G401.6 (cell line): ENCODE measurements at regions not wholly inside any gene's neighbourhood (a gene's known extent, or its start where the extent isn't known, plus 50 kb on each side); places are given as distances from the start of the nearest gene placed in this dataset.

Source experiments
- FAIRE-seq: peaks from 2 replicates; lab custom pipeline; 2012; peaks lifted over from hg19 to GRCh38; lab: Jason Lieb, UNC

DNA sequence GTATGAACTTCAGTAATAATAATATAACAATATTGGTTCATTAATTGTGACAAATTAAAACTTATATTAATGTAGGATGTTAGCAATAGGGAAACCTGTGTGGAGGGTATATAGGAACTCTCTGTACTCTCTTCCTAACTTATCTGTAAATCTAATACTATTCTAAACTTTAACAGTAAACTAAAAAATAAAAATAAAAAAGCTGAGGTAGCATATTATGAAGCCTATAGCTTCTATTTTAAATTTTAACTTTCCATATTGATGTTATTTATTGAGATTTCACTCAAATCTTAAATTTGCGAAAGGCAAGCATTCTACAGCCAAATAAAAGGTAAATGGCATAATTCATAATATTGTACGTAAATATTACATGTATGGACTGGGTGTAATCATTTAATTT lies 326.4 kb downstream of the MEI4 start:
- FAIRE-seq: no peak

DNA sequence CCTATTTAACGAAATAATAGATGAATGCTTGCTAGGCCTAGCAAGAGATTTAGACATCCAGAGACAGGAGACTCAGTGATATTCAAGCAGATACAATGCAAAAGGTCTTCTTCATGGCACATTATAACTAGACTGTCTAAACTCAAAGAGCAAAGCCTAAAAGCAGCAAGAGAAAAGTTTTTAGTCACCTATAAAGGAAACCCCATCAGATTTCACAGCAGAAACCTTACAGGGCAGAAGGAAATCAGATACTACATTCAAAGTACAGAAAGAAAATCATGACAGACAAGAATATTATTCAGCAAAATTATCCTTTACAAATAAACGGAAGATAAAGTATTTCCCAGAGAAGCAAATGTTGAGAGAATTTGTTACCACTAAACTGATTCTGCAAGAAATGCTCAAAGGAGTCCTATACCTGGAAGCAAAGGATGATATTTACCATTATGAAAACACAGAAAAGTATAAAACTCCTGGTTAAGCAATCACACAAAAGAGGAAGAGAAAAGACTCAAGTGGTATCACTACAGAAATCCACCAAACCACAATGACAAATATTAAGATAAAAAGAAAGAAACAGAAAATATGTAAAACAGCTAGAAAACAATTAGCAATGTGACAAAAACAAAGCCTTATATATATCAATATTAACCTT lies 333.7 kb downstream of the MEI4 start:
- no peak for FAIRE-seq

DNA sequence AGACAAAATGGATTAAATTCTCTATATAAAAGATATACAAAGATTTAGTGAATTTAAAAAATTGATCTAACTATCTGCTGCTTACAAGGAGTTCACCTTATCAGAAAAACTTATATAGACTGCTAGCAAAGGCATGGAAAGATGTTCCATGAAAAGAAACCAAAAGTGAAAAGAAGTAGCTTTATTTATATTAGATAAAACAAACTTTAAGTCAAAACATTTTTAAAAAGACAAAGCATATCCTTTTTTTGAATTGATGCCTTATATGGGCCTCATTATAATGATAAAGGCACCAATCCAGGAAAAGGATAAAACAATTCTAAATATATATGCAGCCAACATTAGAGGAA lies 334.2 kb downstream of the MEI4 start:
- no peak for FAIRE-seq

DNA sequence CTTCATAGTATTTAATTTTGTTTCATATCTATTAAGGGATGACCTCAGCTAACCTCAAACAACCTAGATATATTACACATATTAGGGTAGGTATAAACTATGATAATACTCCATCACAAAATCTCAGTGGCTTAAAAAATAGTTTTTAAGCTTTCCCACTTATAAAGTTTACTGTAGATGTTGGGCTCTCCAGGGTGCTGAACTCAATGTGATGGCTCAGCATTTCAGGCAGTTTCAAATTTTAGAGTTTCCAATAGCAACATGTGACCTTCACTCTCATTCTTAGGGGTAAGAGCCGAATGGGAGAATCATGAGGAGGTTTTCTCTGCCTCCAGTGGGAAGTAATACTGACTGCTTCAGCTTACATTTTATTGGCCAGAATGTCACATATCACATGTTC lies 357.3 kb downstream of the MEI4 start:
- no peak for FAIRE-seq

DNA sequence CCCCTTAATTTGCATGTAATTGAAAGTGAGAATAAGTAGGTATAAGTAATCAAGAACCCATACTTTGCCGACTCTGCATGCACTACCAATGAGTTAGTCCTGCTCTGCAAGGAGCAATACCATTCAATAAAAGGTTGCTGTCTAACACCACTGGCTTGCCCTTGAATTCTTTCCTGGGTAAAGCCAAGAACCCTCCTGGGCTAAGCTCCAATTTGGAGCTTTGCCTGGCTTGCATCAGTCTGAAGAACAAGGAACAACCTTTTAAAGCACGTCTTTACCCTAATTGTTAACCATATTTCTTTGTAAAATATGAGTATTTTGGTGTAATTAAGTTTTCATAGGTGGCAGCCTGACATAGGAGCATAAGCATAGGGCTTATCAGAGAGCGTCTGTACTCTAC lies 367.7 kb downstream of the MEI4 start:
- no peak for FAIRE-seq

DNA sequence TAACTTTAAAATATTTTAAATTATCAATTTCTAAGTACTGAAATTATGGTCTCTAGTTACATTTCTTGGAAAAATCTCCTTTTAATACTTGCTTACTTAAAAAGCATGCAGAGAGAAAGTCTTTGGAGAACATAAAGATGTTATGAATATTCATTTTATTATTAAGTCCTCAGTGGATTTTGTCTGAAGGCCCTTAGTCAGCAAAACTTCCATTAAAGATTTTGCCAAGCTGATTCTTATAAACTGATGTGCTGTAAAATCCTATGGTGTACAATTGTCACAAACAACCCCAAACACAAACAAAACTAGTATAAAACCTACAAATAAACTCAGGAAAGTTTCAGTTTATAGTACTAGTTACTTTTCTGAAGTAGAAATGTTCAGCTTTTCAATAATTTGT lies 372.7 kb downstream of the MEI4 start:
- no peak for FAIRE-seq

DNA sequence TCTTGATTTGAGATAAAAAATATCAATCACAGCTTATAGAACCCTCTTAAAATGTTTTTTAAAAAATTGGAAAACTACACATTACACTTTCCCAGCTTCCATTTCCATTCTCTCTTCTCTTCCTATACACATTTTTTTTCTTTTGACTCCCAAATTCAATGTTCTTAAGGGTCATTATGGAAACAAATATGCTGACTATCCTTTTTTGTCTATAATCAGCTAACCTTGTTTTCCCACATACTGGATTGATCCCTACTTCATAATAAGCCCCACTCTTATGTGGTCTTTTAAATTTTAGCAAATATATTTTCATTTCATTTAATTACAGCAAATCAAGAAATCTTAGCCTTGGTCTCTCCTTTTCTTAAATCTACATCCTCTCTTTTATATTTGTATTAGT lies 378.4 kb downstream of the MEI4 start:
- FAIRE-seq: no peak

DNA sequence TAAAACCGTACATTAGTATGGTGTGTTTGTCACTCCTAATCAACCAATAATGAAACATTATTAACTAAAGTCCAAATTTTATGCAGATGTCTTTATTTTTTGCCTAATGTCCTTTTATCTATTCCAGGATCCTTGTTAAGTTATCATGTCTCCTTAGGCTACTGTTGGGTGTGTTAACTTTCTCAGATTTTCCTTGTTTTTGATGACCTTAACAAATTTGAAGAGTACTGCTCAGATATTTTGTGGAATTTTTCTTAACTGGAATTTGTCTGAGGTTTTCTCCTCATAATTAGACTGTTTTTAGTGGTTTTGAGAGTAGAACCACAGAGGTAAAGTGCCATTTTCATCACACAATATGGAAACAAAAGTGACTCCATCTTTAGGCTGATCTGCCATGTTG lies 406.3 kb downstream of the MEI4 start:
- no peak for FAIRE-seq

DNA sequence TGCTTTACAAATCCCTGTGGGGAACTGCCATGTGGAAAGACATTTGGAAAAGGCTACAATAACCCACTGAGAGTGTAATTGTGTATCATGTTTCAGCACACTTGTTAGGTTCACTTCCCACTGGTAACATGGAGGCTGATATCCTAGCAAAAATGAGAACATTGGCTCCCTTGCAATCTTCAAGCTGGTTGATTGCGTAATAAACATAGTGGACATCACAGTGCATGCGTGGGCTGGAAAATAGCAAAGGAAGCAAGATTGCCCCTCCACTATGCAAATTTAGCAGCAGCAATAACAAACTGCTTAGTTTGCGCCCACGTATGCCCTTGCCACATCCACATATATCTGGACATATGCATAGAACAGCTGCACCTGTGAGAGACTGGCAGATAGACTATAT lies 410.2 kb downstream of the MEI4 start:
- no peak for FAIRE-seq

DNA sequence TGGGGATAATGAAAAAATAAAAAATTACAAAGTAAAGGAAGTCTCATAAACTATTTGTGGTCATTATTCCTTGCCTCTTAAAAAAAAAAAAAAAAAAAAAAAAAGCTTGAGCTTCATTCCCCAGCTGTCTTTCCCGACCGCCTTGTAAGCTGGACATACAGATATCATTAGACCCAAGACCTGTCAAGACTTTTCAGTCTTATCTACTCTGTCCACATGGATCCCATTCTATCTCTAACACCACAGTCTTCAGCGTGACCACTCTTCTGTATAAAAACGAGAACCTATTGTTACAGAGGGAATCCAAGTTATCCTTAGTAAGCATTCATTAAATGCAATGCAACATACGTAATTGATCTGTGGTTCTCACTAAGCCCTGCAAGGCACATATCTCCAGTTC lies 423.5 kb downstream of the MEI4 start:
- FAIRE-seq: no peak

DNA sequence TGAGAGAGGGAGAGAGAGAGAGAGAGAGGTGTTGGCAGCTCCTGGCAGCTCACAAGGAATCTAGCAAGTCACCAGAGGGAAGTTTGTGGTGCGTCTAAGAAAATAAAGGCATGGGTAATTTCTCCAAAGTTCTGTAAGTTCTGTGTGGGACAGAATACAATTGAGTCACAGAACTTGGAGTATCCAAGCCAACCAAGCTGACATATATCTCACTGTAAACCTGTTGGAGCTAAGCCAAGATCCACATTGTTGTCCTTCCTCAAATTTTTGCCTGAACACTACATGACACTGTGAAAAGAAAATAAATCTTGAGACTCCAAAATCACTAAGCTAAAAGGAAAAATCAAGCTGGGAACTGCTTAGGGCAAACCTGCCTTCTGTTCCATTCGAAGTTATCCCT lies 436.7 kb downstream of the MEI4 start:
- no peak for FAIRE-seq

DNA sequence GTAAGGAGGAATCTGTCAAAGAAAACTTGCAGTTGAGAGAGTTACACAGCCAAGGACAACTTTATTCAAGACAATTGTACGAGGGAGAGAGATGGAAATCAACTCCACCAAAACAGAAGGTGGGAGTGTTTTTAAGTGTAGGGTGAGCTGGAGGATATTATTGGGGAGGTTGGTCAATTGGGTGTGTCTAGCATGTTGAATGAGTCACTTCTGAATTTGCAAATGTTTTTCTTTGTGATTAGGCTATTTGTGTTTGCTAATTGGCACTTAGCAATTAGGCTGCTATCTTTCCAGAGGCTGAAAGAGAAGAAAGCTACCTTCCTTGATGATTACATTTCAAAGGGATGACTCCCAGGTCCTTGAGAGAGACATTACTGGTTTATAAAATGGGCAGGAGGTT lies 441.1 kb downstream of the MEI4 start:
- no peak for FAIRE-seq

DNA sequence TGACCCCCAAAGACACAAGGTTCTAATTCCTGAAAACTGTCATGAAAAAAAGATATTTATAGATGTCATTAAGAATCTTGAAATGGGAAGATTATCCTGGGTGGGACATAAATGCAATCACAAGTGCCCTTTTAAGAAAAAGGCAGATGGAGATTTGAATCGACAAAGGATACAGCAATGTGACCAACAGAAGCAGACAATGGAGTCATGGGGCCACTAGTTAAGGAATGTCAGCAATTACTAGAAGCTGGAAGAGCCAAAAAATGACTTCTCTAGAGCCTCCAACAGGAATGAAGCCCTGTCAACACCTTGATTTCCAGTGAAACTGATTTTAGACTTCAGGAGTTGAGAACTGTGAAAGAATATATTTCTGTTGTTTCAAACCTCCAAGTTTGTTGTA lies 448.5 kb downstream of the MEI4 start:
- FAIRE-seq: no peak

DNA sequence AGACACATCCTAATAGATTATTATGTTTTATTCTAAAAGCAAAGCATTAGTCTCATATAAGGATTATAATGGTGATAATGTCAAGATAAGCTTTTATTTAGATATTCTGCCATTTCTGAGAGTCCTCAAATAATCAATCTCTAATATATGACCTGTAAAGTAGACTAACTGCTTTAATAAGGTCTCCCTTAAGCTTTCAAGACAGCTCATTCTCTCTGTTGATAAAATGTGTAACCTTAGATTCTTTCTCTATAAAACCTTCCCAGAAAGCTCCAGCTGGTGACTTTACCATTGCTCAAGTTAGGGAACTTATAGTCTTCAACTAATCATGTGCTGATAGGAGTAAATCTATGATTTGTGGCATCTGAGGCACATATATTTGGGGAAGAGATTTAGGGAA lies 457.8 kb downstream of the MEI4 start:
- no peak for FAIRE-seq

DNA sequence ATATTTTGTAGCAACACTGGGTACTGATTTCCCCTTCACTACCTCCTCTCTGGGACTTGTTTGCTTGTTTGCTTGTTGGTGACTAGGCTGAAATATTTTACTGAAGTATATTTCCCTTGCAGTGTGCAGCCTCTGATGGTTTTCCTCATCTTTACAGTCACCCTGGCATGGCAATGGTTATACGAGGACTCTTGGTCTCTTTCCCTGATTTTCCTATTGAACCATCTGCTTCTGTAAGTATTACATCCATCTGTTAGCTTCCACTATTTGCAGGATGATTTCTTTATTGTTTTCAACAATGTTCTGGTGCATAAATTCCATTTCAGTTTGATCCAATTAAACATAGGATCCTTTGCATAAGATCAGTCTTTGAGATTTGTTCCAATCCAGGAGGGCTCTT lies 465.1 kb downstream of the MEI4 start:
- no peak for FAIRE-seq

DNA sequence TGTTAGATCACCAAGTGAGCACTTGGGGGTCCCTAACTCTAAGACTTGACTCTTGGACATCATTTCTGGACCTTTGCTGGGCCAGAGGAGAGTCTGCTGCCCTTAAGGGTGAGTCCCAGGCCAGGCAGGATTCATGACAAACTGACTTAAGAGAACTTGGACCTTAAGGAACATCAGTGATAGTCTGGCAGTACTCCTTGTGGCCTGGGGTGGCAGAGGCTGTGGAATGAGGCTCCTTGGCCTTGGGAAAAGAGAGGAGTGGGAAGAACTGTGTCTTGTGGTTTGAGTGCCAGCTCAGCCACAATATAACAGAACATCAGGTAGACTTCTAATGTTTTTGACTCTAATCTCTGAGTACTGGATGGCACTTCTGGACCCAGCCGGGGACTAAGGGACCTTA lies 478.7 kb downstream of the MEI4 start:
- FAIRE-seq: no peak

DNA sequence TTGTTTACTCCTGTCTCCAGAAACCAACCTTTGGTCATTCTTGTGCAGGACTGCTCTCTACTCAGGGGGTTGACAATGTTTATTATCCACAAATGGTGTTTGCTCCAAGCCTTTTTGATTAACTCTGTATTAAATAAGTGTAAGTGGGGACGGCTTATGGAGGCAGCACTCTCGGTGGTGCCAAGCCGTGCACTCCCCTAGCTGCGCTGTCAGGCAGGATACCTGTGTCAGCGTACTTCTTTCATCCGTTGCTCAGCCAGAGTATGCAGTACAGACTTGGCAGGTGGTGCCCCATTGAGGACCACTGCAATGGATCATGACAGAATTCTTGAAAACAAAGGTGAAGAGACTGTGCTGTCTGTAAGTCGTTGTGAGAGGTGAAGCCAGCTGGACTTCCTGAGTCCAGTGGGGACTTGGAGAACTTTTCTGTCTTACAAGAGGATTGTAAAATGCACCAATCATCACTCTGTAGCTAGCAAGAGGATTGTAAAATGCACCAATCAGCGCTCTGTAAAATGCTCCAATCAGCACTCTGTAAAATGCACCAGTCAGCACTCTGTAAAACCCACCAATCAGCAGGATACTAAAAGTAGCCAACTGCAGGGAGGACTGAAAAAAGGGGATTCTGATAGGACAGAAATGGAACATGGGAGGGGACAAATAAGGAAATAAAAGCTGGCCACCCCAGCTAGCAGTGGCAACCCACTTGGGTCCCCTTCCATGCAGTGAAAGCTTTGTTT lies 480.0 kb downstream of the MEI4 start:
- FAIRE-seq: no peak

DNA sequence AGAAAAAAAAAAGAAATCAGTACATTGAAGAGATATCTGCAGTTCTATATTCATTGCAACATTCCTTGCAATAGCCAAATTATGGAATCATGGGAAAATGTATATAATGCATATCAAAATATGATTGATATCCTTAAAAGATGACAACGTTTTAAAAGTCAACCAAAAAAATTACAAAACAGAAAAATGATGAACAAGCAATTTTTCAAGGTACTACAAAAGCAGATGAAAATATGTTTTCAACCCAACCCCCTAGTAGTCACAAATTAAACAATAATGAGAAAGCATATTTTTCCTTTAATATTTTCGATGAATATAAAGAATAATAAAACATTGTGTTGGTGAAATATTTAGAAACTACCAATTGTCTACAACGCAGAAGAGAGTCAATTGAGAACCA lies 497.6 kb downstream of the MEI4 start:
- no peak for FAIRE-seq

DNA sequence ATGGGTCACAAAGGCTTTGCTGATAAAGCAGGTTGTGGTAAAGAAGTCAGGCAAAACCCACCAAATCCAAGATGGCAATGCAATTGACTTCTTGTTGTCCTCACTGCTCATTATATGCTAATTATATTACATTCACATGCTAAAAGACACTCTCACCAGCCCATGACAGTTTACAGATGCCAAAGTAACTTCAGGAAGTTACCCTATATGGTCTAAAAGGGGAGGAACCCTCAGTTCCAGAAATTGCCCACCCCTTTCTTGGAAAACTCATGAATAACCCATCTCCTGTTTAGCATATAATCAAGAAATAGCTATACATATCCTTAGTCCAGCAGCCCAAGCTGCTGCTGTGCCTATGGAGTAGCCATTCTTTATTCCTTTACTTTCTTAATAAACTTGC lies 501.1 kb downstream of the MEI4 start:
- no peak for FAIRE-seq

DNA sequence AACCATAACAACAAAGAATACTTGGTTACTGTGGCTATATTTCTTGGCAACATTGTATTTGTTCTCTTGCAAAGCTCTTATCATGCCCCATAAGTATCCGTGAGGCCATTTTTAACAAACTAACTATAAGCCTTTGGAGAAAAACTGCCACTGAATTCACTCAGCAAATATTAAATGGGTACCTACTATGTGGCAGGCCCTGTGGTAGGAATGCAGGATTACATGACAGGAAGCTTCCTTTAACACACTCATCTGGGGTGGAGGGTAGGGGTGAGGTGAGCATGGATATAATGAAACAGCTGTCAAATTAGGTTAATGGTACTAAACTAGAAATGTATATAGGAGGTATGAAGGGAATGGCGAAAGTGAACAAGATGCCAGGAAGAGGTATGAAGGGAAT lies 504.8 kb downstream of the MEI4 start:
- FAIRE-seq: no peak

DNA sequence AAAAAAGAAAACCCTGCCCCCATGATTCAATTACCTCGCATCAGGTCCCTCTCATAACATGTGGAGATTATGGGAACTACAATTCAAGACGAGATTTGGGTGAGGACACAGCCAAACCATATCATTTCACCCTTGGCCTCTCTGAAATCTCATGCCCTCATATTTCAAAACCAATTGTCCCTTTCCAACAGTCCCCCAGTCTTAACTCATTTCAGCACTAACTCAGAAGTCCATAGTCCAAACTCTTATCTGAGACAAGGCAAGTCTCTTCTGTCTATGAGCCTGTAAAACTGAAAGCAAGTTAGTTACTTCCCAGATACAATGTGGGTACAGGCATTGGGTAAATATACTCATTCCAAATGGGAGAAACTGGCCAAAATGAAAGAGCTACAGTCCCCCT lies 536.1 kb downstream of the MEI4 start:
- no peak for FAIRE-seq

DNA sequence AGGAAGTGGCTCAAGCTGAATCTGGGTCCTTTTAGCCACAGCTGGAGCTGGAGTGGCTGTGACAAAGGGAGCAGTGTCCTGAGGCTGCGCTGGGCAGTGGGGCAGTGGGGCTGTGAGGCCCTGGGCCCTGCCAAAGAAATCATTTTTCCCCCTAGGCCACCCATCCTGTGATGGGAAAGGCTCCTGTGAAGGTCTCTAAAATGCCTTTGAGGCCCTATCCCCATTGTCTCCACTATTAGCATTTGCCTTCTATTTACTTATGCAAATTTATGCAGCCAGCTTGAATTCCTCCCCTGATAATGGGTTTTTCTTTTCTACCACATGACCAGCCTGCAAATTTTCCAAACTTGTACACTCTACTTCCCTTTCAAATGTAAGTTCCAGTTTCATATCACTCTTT lies 539.2 kb downstream of the MEI4 start:
- no peak for FAIRE-seq

DNA sequence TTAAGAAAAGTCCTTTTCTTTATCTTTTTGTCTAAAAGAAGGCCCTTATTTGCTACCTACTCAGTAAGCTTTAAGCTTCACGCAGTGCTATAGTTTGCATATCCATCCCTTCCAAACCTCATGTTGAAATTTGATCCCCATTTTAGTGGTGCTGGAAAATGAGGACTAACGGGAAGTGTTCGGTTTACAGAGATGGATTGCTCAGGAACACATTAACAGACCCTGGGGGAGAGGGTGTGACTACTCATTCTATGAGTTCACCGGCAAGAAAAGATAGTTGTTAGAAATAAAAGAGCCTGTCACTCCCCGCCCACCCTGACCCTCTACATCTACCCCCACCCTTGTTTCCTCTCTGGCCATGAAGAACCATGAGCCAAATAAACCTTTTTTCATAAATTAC lies 546.2 kb downstream of the MEI4 start:
- FAIRE-seq: no peak

DNA sequence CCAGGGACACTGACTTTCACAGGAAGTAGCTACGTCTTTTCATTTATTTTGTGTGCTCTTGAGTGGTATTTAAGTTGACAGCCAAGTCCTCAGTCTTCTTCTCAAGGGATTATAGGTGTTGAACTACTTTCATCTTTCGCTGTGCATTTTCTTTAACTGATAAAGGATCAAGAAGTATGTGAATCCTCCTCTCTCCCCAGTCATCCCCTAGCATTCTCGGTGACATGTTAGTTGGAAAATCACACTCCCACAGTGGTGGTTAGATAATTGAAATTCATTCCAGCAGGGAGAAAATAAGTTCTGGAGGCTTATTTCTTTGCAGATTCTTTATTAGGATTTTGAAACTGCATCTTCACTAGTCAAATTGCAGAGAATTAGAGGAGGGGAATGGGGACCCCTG lies 569.4 kb downstream of the MEI4 start:
- no peak for FAIRE-seq

DNA sequence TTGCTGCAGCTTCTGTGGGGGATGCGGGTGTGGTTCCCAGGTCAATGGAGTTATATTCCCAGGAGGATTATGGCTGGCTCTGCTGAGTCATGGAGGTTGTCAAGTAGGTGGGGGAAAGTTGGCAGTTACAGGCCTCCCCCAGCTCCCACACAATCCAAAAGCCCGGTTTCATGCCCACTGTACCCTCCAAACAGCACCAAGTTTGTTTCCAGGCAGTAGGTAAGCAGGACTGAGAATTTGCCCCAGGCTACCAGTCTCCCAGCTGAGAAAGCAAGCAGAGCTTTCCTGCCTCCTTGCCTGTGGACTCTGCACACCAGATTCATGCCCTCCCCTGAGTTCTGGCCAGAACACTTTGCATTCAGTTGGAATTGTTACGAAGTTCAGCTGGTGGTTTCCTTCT lies 578.2 kb downstream of the MEI4 start:
- FAIRE-seq: no peak
